Suppressor macrophage treated with lipopolysaccharide for 1 hour (primary cell): ENCODE measurements at regions not wholly inside any gene's neighbourhood (a gene's known extent, or its start where the extent isn't known, plus 50 kb on each side); places are given as distances from the start of the nearest gene placed in this dataset.
"Not testable (repeated sequence)": the region's sequence is repeated elsewhere in the genome, so short reads cannot be mapped to it uniquely, and the experiment has no call there.

Source experiments
- DNase-seq, 3 donors: peaks; one replicate each; pipeline ENCODE4 v3.0.0-alpha.2; 2020 to 2022

DNA sequence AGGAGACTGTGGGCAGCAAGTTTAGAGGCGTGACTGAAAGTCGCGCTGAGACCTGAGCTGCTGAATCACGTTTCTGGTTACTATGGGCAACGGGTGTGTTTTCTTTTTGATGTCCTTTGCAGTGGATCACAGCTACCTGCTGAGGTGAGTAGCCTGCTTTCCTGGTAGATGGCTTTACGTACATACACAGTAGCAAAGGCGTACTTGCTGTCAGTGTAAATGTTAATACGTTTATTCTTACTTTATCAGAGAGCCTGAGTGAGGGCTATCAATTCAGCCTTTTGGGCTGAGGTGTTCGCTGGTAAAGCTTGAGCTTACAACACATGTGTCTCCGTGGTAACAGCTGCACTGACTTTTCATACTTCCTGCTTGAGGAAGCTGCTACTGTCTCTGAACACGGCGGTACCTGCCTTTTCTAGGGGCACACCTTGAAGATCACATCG lies 165.1 kb upstream of the CCZ1B start:
- DNase-seq = not testable (repeated sequence)

- not testable (repeated sequence) for DNase-seq
These were observed 165.6 kb upstream of the CCZ1B start for GRCh38 chr7:6991686-6992085.

DNA sequence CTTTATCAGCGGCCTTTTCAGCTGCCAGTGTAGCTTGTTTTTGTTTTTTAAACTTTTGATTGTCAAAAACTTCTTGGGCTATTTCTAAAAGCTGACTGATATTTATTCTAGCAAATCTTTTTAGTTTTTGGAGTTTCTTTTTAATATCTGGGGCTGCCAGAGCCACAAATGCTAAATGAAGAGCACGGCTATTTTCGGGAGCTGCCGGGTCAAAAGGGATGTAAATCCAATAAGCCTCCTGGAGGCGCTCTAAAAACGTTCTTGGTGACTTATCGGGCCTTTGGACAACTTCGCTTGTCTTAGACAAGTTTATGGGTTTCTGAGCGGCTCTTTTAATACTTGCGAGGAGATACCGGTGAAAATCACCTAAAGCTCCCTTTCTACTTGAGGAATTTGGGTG lies 166.1 kb upstream of the CCZ1B start:
- not testable (repeated sequence) for DNase-seq

GRCh38 chr7:6995026-6995425 lies 169.0 kb upstream of the CCZ1B start:
- DNase-seq = not testable (repeated sequence)

DNA sequence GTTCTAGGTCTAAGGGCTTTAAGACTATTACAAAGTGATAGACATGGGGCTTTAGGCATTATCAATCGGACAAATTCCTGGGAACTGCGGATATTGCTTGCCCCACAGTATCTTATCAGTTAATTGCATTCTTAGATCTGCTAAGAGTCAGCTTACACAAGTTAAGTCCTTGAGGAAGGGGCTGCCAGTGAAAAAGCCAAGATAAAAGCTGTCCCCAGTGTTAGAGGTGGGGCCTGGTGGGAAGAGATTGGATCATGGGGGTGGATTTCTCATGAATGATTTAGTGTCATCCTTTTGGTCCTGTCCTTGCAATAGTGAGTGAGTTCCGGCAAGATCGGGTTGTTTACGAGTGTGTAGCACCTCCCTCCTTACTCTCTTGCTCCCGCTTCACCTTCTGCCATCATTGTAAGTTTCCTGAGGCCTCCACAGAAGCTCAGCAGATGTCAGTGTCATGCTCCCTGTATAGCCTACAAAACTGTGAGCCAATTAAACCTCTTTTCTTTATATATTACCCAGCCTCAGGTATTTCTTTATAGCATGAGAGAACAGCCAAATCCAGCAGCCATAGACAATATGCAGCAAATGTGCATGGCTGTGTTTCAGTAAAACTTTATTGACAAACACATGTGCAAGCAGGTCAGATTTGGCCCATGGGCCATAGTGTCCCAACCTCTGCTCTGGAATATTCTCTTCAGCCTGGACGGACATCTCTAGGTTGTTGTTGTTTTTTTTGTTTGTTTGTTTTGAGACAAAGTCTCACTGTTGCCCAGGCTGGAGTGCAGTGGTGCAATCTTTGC lies 169.6 kb upstream of the CCZ1B start:
- DNase-seq = not testable (repeated sequence)

- not testable (repeated sequence) for DNase-seq
These were observed 173.1 kb upstream of the CCZ1B start for GRCh38 chr7:6999067-6999666.

- DNase-seq = no peak
These were observed 176.5 kb upstream of the CCZ1B start for GRCh38 chr7:7002418-7003062.

- DNase-seq = no peak
These were observed 177.0 kb upstream of the C1GALT1 start for GRCh38 chr7:7005303-7005702.

DNA sequence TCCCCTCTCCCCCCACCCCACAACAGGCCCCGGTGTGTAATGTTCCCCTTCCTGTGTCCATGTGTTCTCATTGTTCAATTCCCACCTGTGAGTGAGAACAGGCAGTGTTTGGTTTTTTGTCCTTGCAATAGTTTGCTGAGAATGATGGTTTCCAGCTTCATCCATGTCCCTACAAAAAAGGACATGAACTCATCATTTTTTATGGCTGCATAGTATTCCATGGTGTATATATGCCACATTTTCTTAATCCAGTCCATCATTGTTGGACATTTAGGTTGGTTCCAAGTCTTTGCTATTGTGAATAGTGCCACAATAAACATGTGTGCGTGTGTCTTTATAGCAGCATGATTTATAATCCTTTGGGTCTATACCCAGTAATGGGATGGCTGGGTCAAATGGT lies 176.4 kb upstream of the C1GALT1 start:
- DNase-seq = not testable (repeated sequence)

DNA sequence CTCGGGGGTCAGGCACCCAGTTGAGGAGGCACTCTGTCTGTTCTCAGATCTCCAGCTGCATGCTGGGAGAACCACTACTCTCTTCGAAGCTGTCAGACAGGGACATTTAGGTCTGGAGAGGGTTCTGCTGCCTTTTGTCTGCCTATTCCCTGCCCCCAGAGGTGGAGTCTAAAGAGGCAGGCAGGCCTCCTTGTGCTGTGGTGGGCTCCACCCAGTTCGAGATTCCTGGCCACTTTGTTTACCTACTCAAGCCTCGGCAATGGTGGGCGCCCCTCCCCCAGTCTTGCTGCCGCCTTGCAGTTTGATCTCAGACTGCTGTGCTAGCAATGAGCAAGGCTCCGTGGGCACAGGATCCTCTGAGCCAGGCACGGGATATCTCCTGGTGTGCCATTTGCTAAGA lies 171.1 kb upstream of the C1GALT1 start:
- not testable (repeated sequence) for DNase-seq

DNA sequence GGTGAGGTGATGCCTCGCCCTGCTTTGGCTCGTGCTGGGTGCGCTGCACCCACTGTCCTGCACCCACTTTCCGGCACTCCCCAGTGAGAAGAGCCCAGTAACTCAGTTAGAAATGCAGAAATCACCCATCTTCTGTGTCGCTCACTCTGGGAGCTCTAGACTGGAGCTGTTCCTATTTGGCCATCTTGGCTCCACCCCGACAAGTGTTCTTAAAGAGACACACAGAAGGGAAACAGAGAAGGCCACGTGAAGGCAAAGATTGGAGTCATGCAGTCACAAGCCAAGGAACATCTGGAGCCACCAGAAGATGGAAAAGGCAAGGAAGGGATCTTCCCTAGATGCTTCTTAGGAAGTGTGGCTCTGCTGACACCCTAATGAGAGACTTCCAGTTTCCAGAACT lies 170.6 kb upstream of the C1GALT1 start:
- not testable (repeated sequence) for DNase-seq

DNA sequence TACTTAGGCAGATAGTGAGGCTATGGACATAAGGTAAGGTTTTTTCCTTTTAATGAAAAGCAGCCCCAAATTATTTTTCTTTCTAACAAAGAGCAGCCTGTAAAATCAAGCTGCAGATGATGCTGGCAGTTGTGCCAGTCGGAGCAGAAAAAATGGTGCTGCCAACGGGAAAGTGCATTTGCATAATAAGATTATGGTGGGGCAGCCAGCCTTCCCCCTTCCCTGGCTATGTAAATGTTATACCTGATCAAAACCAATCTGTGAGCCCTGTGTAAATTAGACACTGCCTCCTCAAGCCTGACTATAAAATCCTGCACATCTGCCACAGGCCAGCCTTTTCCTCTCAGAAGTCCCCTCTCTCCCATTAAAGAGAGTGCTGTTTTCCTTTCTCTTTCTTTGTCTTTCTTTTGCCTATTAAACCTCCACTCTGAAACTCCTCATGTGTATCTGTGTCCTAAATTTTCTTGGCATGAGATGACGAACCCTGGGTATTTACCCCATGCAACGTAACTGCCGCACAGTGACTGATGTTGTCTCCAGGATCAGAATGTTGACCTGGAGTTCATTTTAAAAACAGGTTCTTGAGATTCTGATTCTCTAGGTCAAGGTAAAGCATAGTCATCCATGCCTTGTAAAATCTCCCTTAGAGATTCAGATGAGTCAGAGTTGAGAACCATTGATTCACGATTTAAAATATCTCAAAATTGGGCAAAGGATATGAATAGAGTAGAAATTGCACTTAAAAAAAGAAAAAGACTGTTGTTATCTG lies 167.3 kb upstream of the C1GALT1 start:
- DNase-seq = no peak

DNA sequence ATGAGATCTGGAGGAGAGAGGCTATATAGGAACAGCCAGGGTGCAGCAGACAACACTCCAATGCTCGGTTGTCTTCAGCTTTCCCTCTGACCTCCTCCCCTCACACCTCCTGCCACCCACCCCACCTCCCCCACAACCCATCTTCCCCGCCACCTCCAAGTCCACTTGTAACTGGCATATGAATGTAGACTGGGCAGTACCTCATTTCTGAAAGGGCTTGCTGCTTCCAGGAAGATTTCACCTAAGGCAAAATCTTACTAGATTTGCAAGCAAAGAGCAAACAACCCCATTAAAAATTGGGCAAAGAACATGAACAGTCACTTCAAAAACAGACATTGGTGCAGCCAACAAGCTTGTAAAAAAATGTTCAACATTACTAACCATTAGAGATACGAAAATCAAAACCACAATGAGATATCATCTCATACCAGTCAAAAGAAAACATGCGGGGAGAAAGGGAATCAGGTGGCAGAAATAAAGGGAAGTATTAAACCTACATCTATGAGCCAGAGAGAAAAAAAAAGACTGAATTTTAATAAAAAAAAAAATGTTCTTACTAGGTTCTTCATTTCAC lies 164.6 kb upstream of the C1GALT1 start:
- DNase-seq = no peak

- DNase-seq = no peak
These were observed 164.1 kb upstream of the C1GALT1 start for GRCh38 chr7:7018290-7018689.

GRCh38 chr7:7032221-7032620 lies 150.1 kb upstream of the C1GALT1 start:
- DNase-seq = no peak

DNA sequence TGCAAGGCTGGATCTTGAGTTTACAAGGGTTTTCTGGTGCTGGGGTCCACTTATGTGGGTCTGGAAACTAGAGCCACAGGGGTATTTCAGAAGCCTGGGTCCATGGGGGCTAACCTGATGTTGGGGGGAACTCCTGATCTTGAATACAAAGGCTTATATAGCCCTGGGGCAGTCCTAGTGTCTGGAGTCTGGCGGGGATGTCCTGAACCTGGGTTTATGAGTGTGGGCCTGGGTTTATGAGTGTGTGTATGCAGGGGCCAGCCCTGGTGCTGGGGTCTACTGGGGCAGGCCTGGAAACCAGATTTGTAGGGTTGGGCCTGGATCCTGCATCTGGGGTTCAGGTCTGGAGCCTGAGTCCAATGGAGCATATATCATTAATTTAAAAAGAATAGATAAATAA lies 146.5 kb upstream of the C1GALT1 start:
- DNase-seq = no peak

DNA sequence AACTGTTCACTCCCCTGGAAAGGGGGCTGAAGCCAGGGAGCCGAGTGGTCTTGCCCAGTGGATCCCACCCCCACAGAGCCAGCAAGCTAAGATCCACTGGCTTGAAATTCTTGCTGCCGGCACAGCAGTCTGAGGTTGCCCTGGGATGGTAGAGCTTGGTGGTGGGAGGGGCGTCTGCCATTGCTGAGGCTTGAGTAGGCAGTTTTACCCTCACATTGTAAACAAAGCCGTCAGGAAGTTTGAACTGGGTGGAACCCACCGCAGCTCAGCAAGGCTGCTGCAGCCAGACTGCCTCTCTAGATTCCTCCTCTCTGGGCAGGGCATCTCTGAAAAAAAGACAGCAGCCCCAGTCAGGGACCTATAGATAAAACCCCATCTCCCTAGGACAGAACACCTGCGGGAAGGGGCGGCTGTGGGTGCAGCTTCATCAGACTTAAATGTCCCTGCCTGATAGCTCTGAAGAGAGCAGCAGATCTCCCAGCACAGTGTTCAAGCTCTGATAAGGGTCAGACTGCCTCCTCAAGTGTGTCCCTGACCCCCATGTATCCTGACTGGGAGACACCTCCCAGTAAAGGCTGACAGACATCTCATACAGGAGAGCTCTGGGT lies 140.0 kb upstream of the C1GALT1 start:
- DNase-seq = not testable (repeated sequence)

DNA sequence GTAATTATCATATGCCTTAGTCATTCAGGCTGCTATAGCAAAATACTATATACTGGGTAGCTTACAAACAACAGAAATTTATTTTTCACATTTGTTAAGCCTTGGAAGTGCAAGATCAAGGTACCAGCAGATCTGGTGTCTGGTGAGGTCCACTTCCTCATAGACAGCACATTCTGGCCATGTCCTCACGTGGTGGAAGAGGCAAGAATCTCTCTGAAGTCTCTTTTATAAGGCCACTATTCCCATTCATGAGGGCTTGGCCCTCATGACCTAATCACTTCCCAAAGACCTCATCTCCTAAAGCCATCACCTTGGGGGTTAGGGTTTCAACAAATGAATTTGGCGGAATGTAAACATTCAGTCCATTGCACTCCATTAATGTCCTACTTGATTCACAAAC lies 137.5 kb upstream of the C1GALT1 start:
- DNase-seq = no peak

- DNase-seq = no peak
These were observed 134.1 kb upstream of the C1GALT1 start for GRCh38 chr7:7048213-7048612.

- DNase-seq = peak; percentile 31 to 55 (median 47)
These were observed 131.0 kb upstream of the C1GALT1 start for GRCh38 chr7:7051206-7051877.

- no peak for DNase-seq
These were observed 128.0 kb upstream of the C1GALT1 start for GRCh38 chr7:7054252-7054830.
